ENCODE measurements at regions not wholly inside any gene's neighbourhood (a gene's known extent, or its start where the extent isn't known, plus 50 kb on each side); places are given as distances from the start of the nearest gene placed in this dataset.

GRCh38 chr5:25387953-25388352, 743.2 kb upstream of the CDH10 start:
- no peak overlapping the region for H3K27ac ChIP-seq
- 44 to 59% methylated on average over 1 of the region's 1 CpG for WGBS, 2 donors
- H3K36me3 ChIP-seq, result no peaks in the 10 kb centered on the region

GRCh38 chr5:25362799-25363198, 718.0 kb upstream of the CDH10 start:
- no peaks in the 10 kb centered on the region for H3K36me3 ChIP-seq
- WGBS, 2 donors, result 88 to 89% methylated on average over 5 of the region's 5 CpGs
- TF ChIP-seq CTCF (IDR thresholded peaks at IDR 0.05), result no peak
- DNase-seq, result no peak
- ATAC-seq, result no peak
- H3K27ac ChIP-seq, result no peak overlapping the region
- H3K4me1 ChIP-seq, result no peaks in the 10 kb centered on the region
- peaks cover 0 to 85% (median 0%) of the 10 kb centered on the region in 11 donors for H3K9me3 ChIP-seq
- no peaks in the 10 kb centered on the region for H3K27me3 ChIP-seq
- intact Hi-C loops (cut with DNase I), result no loop called here
- H3K4me3 ChIP-seq, result no peak overlapping the region

More at GRCh38 chr5:25387953-25388352, 743.2 kb upstream of the CDH10 start:
- Histone ChIP-seq H3K4me3 (no peak overlapping the region), H3K27me3 (no peaks in the 10 kb centered on the region), H3K9me3 (peaks cover 0 to 40% (median 5%) of the 10 kb centered on the region in 11 donors), H3K4me1 (no peaks in the 10 kb centered on the region)
- no peak for DNase-seq
- TF ChIP-seq CTCF (IDR thresholded peaks at IDR 0.05), result no peak
- no peak for ATAC-seq
- intact Hi-C loops (cut with DNase I), result no loop called here

GRCh38 chr5:25358919-25359318, 714.1 kb upstream of the CDH10 start:
- Histone ChIP-seq H3K27ac (no peak overlapping the region), H3K4me3 (no peak overlapping the region), H3K36me3 (no peaks in the 10 kb centered on the region), H3K4me1 (no peaks in the 10 kb centered on the region), H3K9me3 (peaks cover 0 to 68% (median 6%) of the 10 kb centered on the region in 11 donors), H3K27me3 (no peaks in the 10 kb centered on the region)
- 90 to 91% methylated on average over 2 of the region's 2 CpGs for WGBS, 2 donors
- ATAC-seq (no peak), DNase-seq (no peak)
- intact Hi-C loops (cut with DNase I), result no loop called here
- no peak for TF ChIP-seq CTCF (IDR thresholded peaks at IDR 0.05)

- peaks cover 0 to 68% (median 8%) of the 10 kb centered on the region in 11 donors for H3K9me3 ChIP-seq
Measured at GRCh38 chr5:25357605-25358004, 712.8 kb upstream of the CDH10 start.

More at GRCh38 chr5:25357605-25358004, 712.8 kb upstream of the CDH10 start:
- Histone ChIP-seq H3K36me3 (no peaks in the 10 kb centered on the region), H3K4me3 (no peak overlapping the region), H3K4me1 (no peaks in the 10 kb centered on the region), H3K27ac (no peak overlapping the region), H3K27me3 (no peaks in the 10 kb centered on the region)
- intact Hi-C loops (cut with DNase I), result no loop called here
- no peak for TF ChIP-seq CTCF (IDR thresholded peaks at IDR 0.05)
- no peak for DNase-seq
- WGBS, 2 donors, result 83 to 84% methylated on average over 8 of the region's 8 CpGs
- ATAC-seq, result no peak

All from heart right ventricle (tissue), 16 donors.